OCI-LY3 (cell line): ENCODE measurements at regions not wholly inside any gene's neighbourhood (a gene's known extent, or its start where the extent isn't known, plus 50 kb on each side); places are given as distances from the start of the nearest gene placed in this dataset.

Experiments
- H2AFZ ChIP-seq: fragments of 200-600, 300-600 bp; shearing (Covaris generic); 2 replicates; pipeline ENCODE4 v1.6.0; 2014; ENCODE audit warnings: antibody characterized with exemption, low read depth, low read length
- H3K27ac ChIP-seq: fragments of 200-600, 300-600 bp; sonication (generic); 2 replicates; pipeline ENCODE4 v1.5.1; 2014; ENCODE audit warnings: mild to moderate bottlenecking, low read length, moderate library complexity, mixed read lengths
- H3K27me3 ChIP-seq: fragments of 200-600, 300-600 bp; sonication (generic); 2 replicates; pipeline ENCODE4 v1.6.1; 2014; ENCODE audit warnings: low read depth, low read length, mixed read lengths
- H3K36me3 ChIP-seq: fragments of 200-600, 300-600 bp; sonication (generic); replicated peaks from 2 replicates; pipeline ENCODE3; 2014; ENCODE audit warnings: low read depth, low read length, mixed read lengths
- H3K4me1 ChIP-seq: fragments of 300-600, 200-600 bp; sonication (generic); 2 replicates; pipeline ENCODE4 v1.6.1; 2014; ENCODE audit warnings: low read length, mixed read lengths
- H3K4me2 ChIP-seq: fragments of 200-600, 300-600 bp; sonication (generic); 2 replicates; pipeline ENCODE4 v1.6.1; 2014; ENCODE audit warnings: low read length, mixed read lengths
- H3K4me3 ChIP-seq: fragments of 300-600, 200-600 bp; sonication (generic); 2 replicates; pipeline ENCODE4 v1.5.1; 2014; ENCODE audit warnings: antibody characterized with exemption, mild to moderate bottlenecking, low read length, moderate library complexity
- H3K79me2 ChIP-seq: fragments of 300-600, 200-600 bp; shearing (Covaris generic); 2 replicates; pipeline ENCODE4 v1.6.1; 2014; ENCODE audit warnings: mild to moderate bottlenecking, low read length, mixed read lengths
- H3K9ac ChIP-seq: fragments of 300-600, 200-600 bp; shearing (Covaris generic); 2 replicates; pipeline ENCODE4 v1.6.0; 2014; ENCODE audit warnings: mild to moderate bottlenecking, low read length, moderate library complexity
- H3K9me3 ChIP-seq: fragments of 200-600, 300-600 bp; shearing (Covaris generic); 2 replicates; pipeline ENCODE4 v1.6.1; 2014; ENCODE audit warnings: low read length, mixed read lengths; ENCODE audit not compliant: insufficient read depth
- H4K20me1 ChIP-seq: fragments of 200-600, 300-600 bp; sonication (generic); 2 replicates; pipeline ENCODE4 v1.6.1; 2016; ENCODE audit warnings: low read length, mixed read lengths; ENCODE audit not compliant: insufficient read depth
- CTCF ChIP-seq: fragments of 200-600, 300-600 bp; sonication (generic); IDR thresholded peaks from 2 replicates; pipeline ENCODE4 v1.5.1; 2014; ENCODE audit warnings: antibody characterized with exemption, low read length, low read depth
- EZH2phosphoT487 ChIP-seq: fragments of 200-600 bp; shearing (Covaris generic); IDR thresholded peaks from 2 replicates; pipeline ENCODE4 v1.6.1; 2018; ENCODE audit warnings: antibody characterized with exemption, mixed run types, low read depth

GRCh38 chr11:110903830-110904229, 191.6 kb upstream of the ARHGAP20 start:
- H3K27me3 ChIP-seq = peaks cover 14% of the 10 kb centered on the region
- H3K4me1 ChIP-seq = peaks cover 10% of the 10 kb centered on the region
- H3K4me2 ChIP-seq = no peak overlapping the region
- H3K9me3 ChIP-seq = no peaks in the 10 kb centered on the region
- H3K4me3 ChIP-seq = no peak overlapping the region
- TF ChIP-seq EZH2phosphoT487 = no peak
- H3K27ac ChIP-seq = no peak overlapping the region
- no peaks in the 10 kb centered on the region for H3K36me3 ChIP-seq
- H3K79me2 ChIP-seq = no peaks in the 10 kb centered on the region
- no peaks in the 10 kb centered on the region for H4K20me1 ChIP-seq
- H3K9ac ChIP-seq = no peak overlapping the region
- H2AFZ ChIP-seq = no peak overlapping the region

GRCh38 chr11:110903378-110903777, 191.1 kb upstream of the ARHGAP20 start:
- no peak overlapping the region for H3K4me3 ChIP-seq
- TF ChIP-seq EZH2phosphoT487 = no peak
- TF ChIP-seq CTCF = no peak
- H2AFZ ChIP-seq = no peak overlapping the region
- no peaks in the 10 kb centered on the region for H3K79me2 ChIP-seq
- H3K27me3 ChIP-seq = peaks cover 14% of the 10 kb centered on the region
- H3K9me3 ChIP-seq = no peaks in the 10 kb centered on the region
- H3K27ac ChIP-seq = no peak overlapping the region
- no peak overlapping the region for H3K4me2 ChIP-seq
- H3K4me1 ChIP-seq = peaks cover 10% of the 10 kb centered on the region
- no peaks in the 10 kb centered on the region for H3K36me3 ChIP-seq
- H3K9ac ChIP-seq = no peak overlapping the region
- H4K20me1 ChIP-seq = no peaks in the 10 kb centered on the region

GRCh38 chr11:110901441-110901840, 189.2 kb upstream of the ARHGAP20 start:
- H3K36me3 ChIP-seq = no peaks in the 10 kb centered on the region
- no peak overlapping the region for H3K9ac ChIP-seq
- TF ChIP-seq EZH2phosphoT487 (no peak), CTCF (no peak)
- H3K79me2 ChIP-seq = no peaks in the 10 kb centered on the region
- no peaks in the 10 kb centered on the region for H3K9me3 ChIP-seq
- peaks cover 17% of the 10 kb centered on the region for H3K27me3 ChIP-seq
- H3K27ac ChIP-seq = no peak overlapping the region
- H3K4me2 ChIP-seq = no peak overlapping the region
- no peak overlapping the region for H2AFZ ChIP-seq
- H3K4me3 ChIP-seq = no peak overlapping the region
- H4K20me1 ChIP-seq = no peaks in the 10 kb centered on the region
- no peaks in the 10 kb centered on the region for H3K4me1 ChIP-seq

GRCh38 chr11:110900426-110900825, 188.2 kb upstream of the ARHGAP20 start:
- H3K9ac ChIP-seq = no peak overlapping the region
- H3K4me1 ChIP-seq = no peaks in the 10 kb centered on the region
- no peaks in the 10 kb centered on the region for H3K9me3 ChIP-seq
- H3K79me2 ChIP-seq = no peaks in the 10 kb centered on the region
- no peak overlapping the region for H3K27ac ChIP-seq
- H3K4me2 ChIP-seq = no peak overlapping the region
- peaks cover 12% of the 10 kb centered on the region for H3K27me3 ChIP-seq
- H4K20me1 ChIP-seq = no peaks in the 10 kb centered on the region
- no peak for TF ChIP-seq CTCF
- TF ChIP-seq EZH2phosphoT487 = no peak
- H3K36me3 ChIP-seq = no peaks in the 10 kb centered on the region
- no peak overlapping the region for H3K4me3 ChIP-seq
- no peak overlapping the region for H2AFZ ChIP-seq

- no peaks in the 10 kb centered on the region for H3K9me3 ChIP-seq
- H3K27me3 ChIP-seq = peaks cover 10% of the 10 kb centered on the region; the same call in 1 of the 2 replicates
- H3K9ac ChIP-seq = no peak overlapping the region
- H3K27ac ChIP-seq = no peak overlapping the region
- H3K79me2 ChIP-seq = no peaks in the 10 kb centered on the region
- H2AFZ ChIP-seq = no peak overlapping the region
- H3K4me2 ChIP-seq = no peak overlapping the region
- no peaks in the 10 kb centered on the region for H3K4me1 ChIP-seq
- no peaks in the 10 kb centered on the region for H3K36me3 ChIP-seq
- TF ChIP-seq CTCF (no peak), EZH2phosphoT487 (no peak)
- no peak overlapping the region for H3K4me3 ChIP-seq
- H4K20me1 ChIP-seq = no peaks in the 10 kb centered on the region
These were observed 184.8 kb upstream of the ARHGAP20 start for GRCh38 chr11:110897035-110897434.
